SK-N-SH (cell line): ENCODE measurements at regions not wholly inside any gene's neighbourhood (a gene's known extent, or its start where the extent isn't known, plus 50 kb on each side); places are given as distances from the start of the nearest gene placed in this dataset.

Experiments
- CTCF ChIA-PET: fragments of 300-600, 350-600 bp; formaldehyde crosslinking; extraction: SDS; loops from one replicate; lab custom pipeline; 2021; lab: Yijun Ruan, JAX
- POLR2A ChIA-PET: fragments of 350-600 bp; sonication (Branson Sonifier 250); formaldehyde crosslinking; extraction: SDS; loops from one replicate; lab custom pipeline; 2020; ENCODE audit warnings: antibody characterized with exemption, inconsistent platforms; lab: Yijun Ruan, JAX
- DNase-seq: peaks from one replicate; pipeline ENCODE4 v3.0.0; 2012
- H2AFZ ChIP-seq: fragments of 200-600 bp; sonication (generic); 2 replicates; pipeline ENCODE4 v1.8.1; 2016; ENCODE audit warnings: antibody characterized with exemption, mild to moderate bottlenecking, low read depth
- H3F3A ChIP-seq: fragments of 200-600 bp; sonication (generic); replicated peaks from 2 replicates; pipeline ENCODE3; 2016; ENCODE audit warnings: antibody characterized with exemption, mild to moderate bottlenecking; ENCODE audit not compliant: insufficient read depth
- H3K27ac ChIP-seq, 2 experiments: fragments of 200-500 bp in 1 of 2; fragments of 200-600 bp in 1 of 2; sonication (Bioruptor generic) in 1 of 2; sonication (generic), shearing (Covaris generic) in 1 of 2; 2 replicates each; pipeline versions ENCODE4 v1.5.1 to v1.6.1; 2014 to 2016; ENCODE audit warnings: low read depth in 2 of 2, inconsistent platforms in 1 of 2, low read length in 1 of 2, mild to moderate bottlenecking in 1 of 2, mixed read lengths in 1 of 2
- H3K27me3 ChIP-seq: fragments of 200-600 bp; sonication (generic), shearing (Covaris generic); 2 replicates; pipeline ENCODE4 v1.6.1; 2016; ENCODE audit warnings: mixed run types; ENCODE audit not compliant: insufficient read depth
- H3K36me3 ChIP-seq, 2 experiments: fragments of 200-500 bp in 1 of 2; fragments of 200-600 bp in 1 of 2; sonication (Bioruptor generic) in 1 of 2; sonication (generic) in 1 of 2; replicated peaks in 1 of 2; 2 replicates each; pipeline versions ENCODE3 to v1.5.1; 2014 to 2016; ENCODE audit warnings: low read length in 1 of 2, mild to moderate bottlenecking in 1 of 2; ENCODE audit not compliant: insufficient read depth in 2 of 2, control insufficient read depth in 1 of 2
- H3K4me1 ChIP-seq, 2 experiments: fragments of 200-500 bp in 1 of 2; fragments of 200-600 bp in 1 of 2; sonication (Bioruptor generic) in 1 of 2; sonication (generic), shearing (Covaris generic) in 1 of 2; 2 replicates each; pipeline versions ENCODE4 v1.5.1 to v1.6.1; 2014 to 2016; ENCODE audit warnings: low read depth in 1 of 2, low read length in 1 of 2, mixed run types in 1 of 2; ENCODE audit not compliant: insufficient read depth in 2 of 2, control insufficient read depth in 1 of 2
- H3K4me2 ChIP-seq: fragments of 200-600 bp; sonication (generic), shearing (Covaris generic); 2 replicates; pipeline ENCODE4 v1.6.1; 2017; ENCODE audit warnings: mixed run types
- H3K4me3 ChIP-seq, 2 experiments: fragments of 200-500 bp in 1 of 2; fragments of 200-600 bp in 1 of 2; sonication (Bioruptor generic) in 1 of 2; sonication (generic), shearing (Covaris generic) in 1 of 2; 2 replicates each; pipeline versions ENCODE4 v1.5.1 to v1.8.1; 2014 to 2016; ENCODE audit warnings: low read depth in 2 of 2, inconsistent platforms in 1 of 2, low read length in 1 of 2, mild to moderate bottlenecking in 1 of 2, mixed read lengths in 1 of 2, moderate library complexity in 1 of 2
- H3K79me2 ChIP-seq: fragments of 200-600 bp; sonication (generic); 2 replicates; pipeline ENCODE4 v1.8.1; 2017; ENCODE audit warnings: mild to moderate bottlenecking; ENCODE audit not compliant: insufficient read depth
- H3K9ac ChIP-seq: fragments of 200-600 bp; sonication (generic); 2 replicates; pipeline ENCODE4 v1.6.1; 2017; ENCODE audit warnings: mixed run types
- H3K9me2 ChIP-seq: fragments of 200-600 bp; sonication (generic); 2 replicates; pipeline ENCODE4 v1.6.1; 2017; ENCODE audit warnings: mixed run types
- H3K9me3 ChIP-seq: fragments of 200-600 bp; sonication (generic); 2 replicates; pipeline ENCODE4 v1.6.1; 2017; ENCODE audit warnings: mixed run types, mild to moderate bottlenecking, moderate library complexity
- H4K20me1 ChIP-seq: fragments of 200-600 bp; sonication (generic); 2 replicates; pipeline ENCODE4 v1.6.1; 2017; ENCODE audit warnings: mild to moderate bottlenecking, mixed run types; ENCODE audit not compliant: insufficient read depth
- ELF1 ChIP-seq: IDR thresholded peaks from 2 replicates; pipeline ENCODE4 v1.4.0; 2012
- EZH2phosphoT487 ChIP-seq: fragments of 200-600 bp; sonication (generic); IDR thresholded peaks from 2 replicates; pipeline ENCODE4 v1.6.1; 2017; ENCODE audit warnings: low read depth, mixed run types, mild to moderate bottlenecking, antibody characterized with exemption, moderate library complexity, borderline replicate concordance
- FOXJ3 ChIP-seq: sonication (generic); formaldehyde crosslinking; IDR thresholded peaks from 2 replicates; pipeline ENCODE4 v1.5.1; 2020; ENCODE audit warnings: mild to moderate bottlenecking, missing genetic modification reagents
- GABPA ChIP-seq: IDR thresholded peaks from 2 replicates; pipeline ENCODE4 v1.4.0; 2012; ENCODE audit warnings: low read depth, mild to moderate bottlenecking
- GATA2 ChIP-seq: sonication (generic); formaldehyde crosslinking; IDR thresholded peaks from 2 replicates; pipeline ENCODE4 v1.5.0; 2020; ENCODE audit warnings: mild to moderate bottlenecking, missing genetic modification reagents
- JUND ChIP-seq: IDR thresholded peaks from 2 replicates; pipeline ENCODE4 v1.4.0; 2012
- MEF2A ChIP-seq: IDR thresholded peaks from 2 replicates; pipeline ENCODE4 v1.4.0; 2012; ENCODE audit warnings: low read depth, borderline replicate concordance
- RXRA ChIP-seq: IDR thresholded peaks from 2 replicates; pipeline ENCODE4 v1.4.0; 2012; ENCODE audit warnings: low read depth, mild to moderate bottlenecking, borderline replicate concordance
- SIN3A ChIP-seq: IDR thresholded peaks from 2 replicates; pipeline ENCODE4 v1.6.1; 2012; ENCODE audit warnings: low read depth, mild to moderate bottlenecking, low read length, moderate library complexity, borderline replicate concordance
- SMC3 ChIP-seq: IDR thresholded peaks from 2 replicates; pipeline ENCODE4 v1.6.1; 2012; ENCODE audit warnings: low read depth, low read length, improper control_type of control experiment
- TCF12 ChIP-seq: IDR thresholded peaks from 2 replicates; pipeline ENCODE4 v1.4.0; 2012
- TEAD4 ChIP-seq: IDR thresholded peaks from 2 replicates; pipeline ENCODE4 v1.4.0; 2012; ENCODE audit warnings: mild to moderate bottlenecking, borderline replicate concordance; ENCODE audit not compliant: insufficient read depth
- WGBS: methylation state at CpG from one replicate; pipeline ENCODE4 v1.1.6; 2017; ENCODE audit warnings: low lambda C conversion rate; 5-methylcytosine and 5-hydroxymethylcytosine counted together
- TF ChIP-seq, protein P1 (sequence below): fragments of 150-350 bp; IDR thresholded peaks from 2 replicates; pipeline ENCODE4 v1.6.1; 2016; ENCODE audit warnings: mild to moderate bottlenecking, low read depth, low read length
- TF ChIP-seq, protein P2 (sequence below): IDR thresholded peaks from 2 replicates; pipeline ENCODE4 v1.6.1; 2012; ENCODE audit warnings: mild to moderate bottlenecking, low read depth, low read length, moderate library complexity
- TF ChIP-seq, protein P3 (sequence below): IDR thresholded peaks from 2 replicates; pipeline ENCODE4 v1.4.0; 2012; ENCODE audit warnings: low read depth, borderline replicate concordance

DNA sequence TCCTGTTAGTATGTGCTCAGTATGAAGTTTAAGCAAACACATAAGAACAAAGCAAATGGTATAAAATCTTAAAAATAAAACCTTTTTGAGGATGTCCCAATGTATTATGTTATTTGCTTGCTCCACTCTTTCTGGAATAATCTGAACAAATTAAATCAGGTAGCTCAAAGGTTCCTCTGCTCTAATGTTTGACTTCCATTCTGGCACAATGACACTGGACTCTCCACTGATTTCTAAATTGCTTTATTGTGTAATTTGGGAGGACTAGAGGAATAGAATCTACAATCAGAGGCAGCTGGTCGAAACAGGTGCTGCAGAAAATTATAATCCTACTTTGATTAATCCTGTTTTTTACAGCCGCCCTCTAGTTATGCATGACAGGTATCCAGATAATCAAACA is 523.7 kb upstream of the FOXG1 start (continued):
- TF ChIP-seq, protein P1, sequence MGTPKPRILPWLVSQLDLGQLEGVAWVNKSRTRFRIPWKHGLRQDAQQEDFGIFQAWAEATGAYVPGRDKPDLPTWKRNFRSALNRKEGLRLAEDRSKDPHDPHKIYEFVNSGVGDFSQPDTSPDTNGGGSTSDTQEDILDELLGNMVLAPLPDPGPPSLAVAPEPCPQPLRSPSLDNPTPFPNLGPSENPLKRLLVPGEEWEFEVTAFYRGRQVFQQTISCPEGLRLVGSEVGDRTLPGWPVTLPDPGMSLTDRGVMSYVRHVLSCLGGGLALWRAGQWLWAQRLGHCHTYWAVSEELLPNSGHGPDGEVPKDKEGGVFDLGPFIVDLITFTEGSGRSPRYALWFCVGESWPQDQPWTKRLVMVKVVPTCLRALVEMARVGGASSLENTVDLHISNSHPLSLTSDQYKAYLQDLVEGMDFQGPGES, result no peak
- TF ChIP-seq GATA2 (CRISPR knock-in tag), result no peak

DNA sequence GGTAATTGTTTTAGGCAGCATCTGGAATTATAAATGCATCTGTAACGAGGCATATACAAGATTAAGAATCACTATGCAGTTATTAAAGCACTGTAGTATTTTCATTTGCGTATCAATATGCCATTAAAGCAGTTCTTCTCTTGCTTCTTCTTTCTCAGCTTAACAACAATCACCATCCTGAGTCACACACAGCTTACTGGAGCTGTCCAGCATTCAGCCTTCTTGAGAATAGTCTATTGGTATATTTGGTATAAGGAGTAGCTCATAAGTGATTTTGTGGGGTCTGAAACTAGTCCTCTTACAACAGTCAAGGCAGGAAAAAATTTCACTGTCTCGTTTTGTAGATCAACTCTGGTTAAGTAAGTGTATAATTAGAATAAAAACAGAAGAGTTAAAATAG is 523.0 kb upstream of the FOXG1 start:
- WGBS, result 2% methylated on average over 3 of the region's 3 CpGs
- H3K36me3 ChIP-seq, result no peaks in the 10 kb centered on the region
- no peaks in the 10 kb centered on the region for H3K27me3 ChIP-seq
- H3K4me3 ChIP-seq, result no peak overlapping the region
- no peaks in the 10 kb centered on the region for H3K79me2 ChIP-seq
- no peaks in the 10 kb centered on the region for H4K20me1 ChIP-seq
- H3K9me2 ChIP-seq, result no peaks in the 10 kb centered on the region
- no peaks in the 10 kb centered on the region for H3K9me3 ChIP-seq
- DNase-seq, result no peak
- no peaks in the 10 kb centered on the region for H3F3A ChIP-seq
- no peak overlapping the region for H2AFZ ChIP-seq
- H3K4me1 ChIP-seq, result no peaks in the 10 kb centered on the region
- CTCF ChIA-PET, result no interaction called here
- no peak overlapping the region for H3K27ac ChIP-seq
- TF ChIP-seq JUND, result no peak
- TF ChIP-seq, protein P2, sequence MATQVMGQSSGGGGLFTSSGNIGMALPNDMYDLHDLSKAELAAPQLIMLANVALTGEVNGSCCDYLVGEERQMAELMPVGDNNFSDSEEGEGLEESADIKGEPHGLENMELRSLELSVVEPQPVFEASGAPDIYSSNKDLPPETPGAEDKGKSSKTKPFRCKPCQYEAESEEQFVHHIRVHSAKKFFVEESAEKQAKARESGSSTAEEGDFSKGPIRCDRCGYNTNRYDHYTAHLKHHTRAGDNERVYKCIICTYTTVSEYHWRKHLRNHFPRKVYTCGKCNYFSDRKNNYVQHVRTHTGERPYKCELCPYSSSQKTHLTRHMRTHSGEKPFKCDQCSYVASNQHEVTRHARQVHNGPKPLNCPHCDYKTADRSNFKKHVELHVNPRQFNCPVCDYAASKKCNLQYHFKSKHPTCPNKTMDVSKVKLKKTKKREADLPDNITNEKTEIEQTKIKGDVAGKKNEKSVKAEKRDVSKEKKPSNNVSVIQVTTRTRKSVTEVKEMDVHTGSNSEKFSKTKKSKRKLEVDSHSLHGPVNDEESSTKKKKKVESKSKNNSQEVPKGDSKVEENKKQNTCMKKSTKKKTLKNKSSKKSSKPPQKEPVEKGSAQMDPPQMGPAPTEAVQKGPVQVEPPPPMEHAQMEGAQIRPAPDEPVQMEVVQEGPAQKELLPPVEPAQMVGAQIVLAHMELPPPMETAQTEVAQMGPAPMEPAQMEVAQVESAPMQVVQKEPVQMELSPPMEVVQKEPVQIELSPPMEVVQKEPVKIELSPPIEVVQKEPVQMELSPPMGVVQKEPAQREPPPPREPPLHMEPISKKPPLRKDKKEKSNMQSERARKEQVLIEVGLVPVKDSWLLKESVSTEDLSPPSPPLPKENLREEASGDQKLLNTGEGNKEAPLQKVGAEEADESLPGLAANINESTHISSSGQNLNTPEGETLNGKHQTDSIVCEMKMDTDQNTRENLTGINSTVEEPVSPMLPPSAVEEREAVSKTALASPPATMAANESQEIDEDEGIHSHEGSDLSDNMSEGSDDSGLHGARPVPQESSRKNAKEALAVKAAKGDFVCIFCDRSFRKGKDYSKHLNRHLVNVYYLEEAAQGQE, result peak; percentile 86; the same call in 1 of the 2 replicates
- TF ChIP-seq, all 33 proteins: peak for 1
- POLR2A ChIA-PET, result no interaction called here
- no peak overlapping the region for H3K4me2 ChIP-seq
- no peak overlapping the region for H3K9ac ChIP-seq

DNA sequence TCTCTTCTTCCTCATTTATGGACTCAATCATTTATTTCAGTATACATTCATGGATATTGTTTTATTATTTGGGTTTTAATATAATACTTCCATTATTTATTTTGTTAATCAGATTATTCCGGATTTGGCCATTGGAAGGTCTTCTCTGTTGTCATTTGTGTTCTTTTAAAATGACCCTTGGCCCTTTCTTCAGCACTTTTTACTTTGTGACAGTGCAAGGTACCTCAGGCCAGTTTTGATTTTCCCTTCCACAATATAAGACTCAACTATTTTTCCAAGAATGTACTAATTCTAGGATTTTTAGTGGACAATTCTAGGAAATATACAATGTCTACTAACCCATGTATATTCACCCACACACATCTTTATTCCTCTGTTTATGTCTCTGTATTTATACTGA is 521.4 kb upstream of the FOXG1 start:
- Histone ChIP-seq H3K36me3 (no peaks in the 10 kb centered on the region), H3K27ac (no peak overlapping the region), H3F3A (no peaks in the 10 kb centered on the region), H3K9ac (no peak overlapping the region), H3K27me3 (no peaks in the 10 kb centered on the region), H4K20me1 (no peaks in the 10 kb centered on the region), H3K4me2 (no peak overlapping the region), H3K4me1 (no peaks in the 10 kb centered on the region), H3K9me2 (no peaks in the 10 kb centered on the region), H3K79me2 (no peaks in the 10 kb centered on the region), H2AFZ (no peak overlapping the region), H3K9me3 (no peaks in the 10 kb centered on the region), H3K4me3 (no peak overlapping the region)
- ChIA-PET CTCF (no interaction called here), POLR2A (no interaction called here)
- WGBS, result 0% methylated on average over 1 of the region's 1 CpG
- no peak for DNase-seq
- no peak for TF ChIP-seq RXRA
- no peak for TF ChIP-seq GABPA
- TF ChIP-seq ELF1, result no peak
- TF ChIP-seq TCF12, result no peak
- TF ChIP-seq, protein P1, result no peak
- TF ChIP-seq, protein P2, result no peak
- no peak for TF ChIP-seq FOXJ3 (CRISPR knock-in tag)
- no peak for TF ChIP-seq TEAD4
- TF ChIP-seq, protein P3, sequence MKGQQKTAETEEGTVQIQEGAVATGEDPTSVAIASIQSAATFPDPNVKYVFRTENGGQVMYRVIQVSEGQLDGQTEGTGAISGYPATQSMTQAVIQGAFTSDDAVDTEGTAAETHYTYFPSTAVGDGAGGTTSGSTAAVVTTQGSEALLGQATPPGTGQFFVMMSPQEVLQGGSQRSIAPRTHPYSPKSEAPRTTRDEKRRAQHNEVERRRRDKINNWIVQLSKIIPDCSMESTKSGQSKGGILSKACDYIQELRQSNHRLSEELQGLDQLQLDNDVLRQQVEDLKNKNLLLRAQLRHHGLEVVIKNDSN, result no peak
- TF ChIP-seq SMC3, result no peak
- no peak for TF ChIP-seq EZH2phosphoT487
- TF ChIP-seq MEF2A, result no peak
- no peak for TF ChIP-seq SIN3A
